AG20443 (cell line): ENCODE measurements at regions not wholly inside any gene's neighbourhood (a gene's known extent, or its start where the extent isn't known, plus 50 kb on each side); places are given as distances from the start of the nearest gene placed in this dataset.

ENCODE experiments used
- DNase-seq: peaks from one replicate; pipeline ENCODE4 v3.0.0; 2012; ENCODE audit warnings: low spot score, mixed read lengths

GRCh38 chr3:17985658-17986347 lies 243.4 kb upstream of the TBC1D5 start:
- no peak for DNase-seq

GRCh38 chr3:17983106-17983505 lies 240.7 kb upstream of the TBC1D5 start:
- DNase-seq = no peak

GRCh38 chr3:17982211-17982880 lies 239.9 kb upstream of the TBC1D5 start:
- DNase-seq = no peak

GRCh38 chr3:17980863-17981262 lies 238.4 kb upstream of the TBC1D5 start:
- peak; percentile 11 for DNase-seq

- DNase-seq = no peak
Measured at GRCh38 chr3:17979911-17980310, 237.5 kb upstream of the TBC1D5 start.

GRCh38 chr3:17979252-17979651 lies 236.8 kb upstream of the TBC1D5 start:
- peak; percentile 11 for DNase-seq

GRCh38 chr3:17974206-17974841 lies 231.9 kb upstream of the TBC1D5 start:
- no peak for DNase-seq

GRCh38 chr3:17972959-17973906 lies 230.8 kb upstream of the TBC1D5 start:
- no peak for DNase-seq

- no peak for DNase-seq
Measured at GRCh38 chr3:17972476-17972875, 230.0 kb upstream of the TBC1D5 start.

GRCh38 chr3:17972030-17972429 lies 229.6 kb upstream of the TBC1D5 start:
- DNase-seq = no peak

- no peak for DNase-seq
Measured at GRCh38 chr3:17969985-17970568, 227.6 kb upstream of the TBC1D5 start.

- DNase-seq = no peak
Measured at GRCh38 chr3:17969244-17969643, 226.8 kb upstream of the TBC1D5 start.

- no peak for DNase-seq
Measured at GRCh38 chr3:17967953-17968607, 225.6 kb upstream of the TBC1D5 start.

- peak; percentile 11 for DNase-seq
Measured at GRCh38 chr3:17967111-17967510, 224.7 kb upstream of the TBC1D5 start.

GRCh38 chr3:17965331-17965730 lies 222.9 kb upstream of the TBC1D5 start:
- DNase-seq = no peak

GRCh38 chr3:17964108-17964507 lies 221.7 kb upstream of the TBC1D5 start:
- no peak for DNase-seq

- DNase-seq = no peak
Measured at GRCh38 chr3:17955411-17955810, 213.0 kb upstream of the TBC1D5 start.

GRCh38 chr3:17954801-17955200 lies 212.4 kb upstream of the TBC1D5 start:
- DNase-seq = no peak

GRCh38 chr3:17951241-17951640 lies 208.8 kb upstream of the TBC1D5 start:
- DNase-seq = no peak

- DNase-seq = no peak
Measured at GRCh38 chr3:17949101-17949500, 206.7 kb upstream of the TBC1D5 start.

- no peak for DNase-seq
Measured at GRCh38 chr3:17947833-17948232, 205.4 kb upstream of the TBC1D5 start.
